ENCODE measurements at regions not wholly inside any gene's neighbourhood (a gene's known extent, or its start where the extent isn't known, plus 50 kb on each side); places are given as distances from the start of the nearest gene placed in this dataset.

- TF ChIP-seq EGR1 (IDR thresholded peaks at IDR 0.05) = no peak
- TF ChIP-seq CREB1 (IDR thresholded peaks at IDR 0.05; ENCODE audit: low read depth) = no peak
- TF ChIP-seq NFIC (IDR thresholded peaks at IDR 0.05) = no peak
- no peak for TF ChIP-seq ZBTB7A (IDR thresholded peaks at IDR 0.05; ENCODE audit: low read depth)
- TF ChIP-seq REST (IDR thresholded peaks at IDR 0.05; ENCODE audit: low read depth) = no peak
These were observed 773.9 kb upstream of the LRATD1 start for GRCh38 chr2:13858626-13859025.

GRCh38 chr2:13876491-13877037 is 756.0 kb upstream of the LRATD1 start:
- TF ChIP-seq REST (IDR thresholded peaks at IDR 0.05; ENCODE audit: low read depth) (no peak), ZBTB7A (IDR thresholded peaks at IDR 0.05; ENCODE audit: low read depth) (no peak), MAX (IDR thresholded peaks at IDR 0.05) (no peak), EP300 (IDR thresholded peaks at IDR 0.05; ENCODE audit: borderline replicate concordance) (no peak), CREB1 (IDR thresholded peaks at IDR 0.05; ENCODE audit: low read depth) (no peak), YY1 (IDR thresholded peaks at IDR 0.05; ENCODE audit: low read depth) (no peak), CEBPB (IDR thresholded peaks at IDR 0.05) (no peak)

GRCh38 chr2:13877571-13877970 is 754.9 kb upstream of the LRATD1 start:
- no peak for TF ChIP-seq EP300 (IDR thresholded peaks at IDR 0.05; ENCODE audit: borderline replicate concordance)
- no peak for TF ChIP-seq TEAD4 (IDR thresholded peaks at IDR 0.05)
- no peak for TF ChIP-seq YY1 (IDR thresholded peaks at IDR 0.05; ENCODE audit: low read depth)
- no peak for TF ChIP-seq CEBPB (IDR thresholded peaks at IDR 0.05)

- TF ChIP-seq EP300 (IDR thresholded peaks at IDR 0.05; ENCODE audit: borderline replicate concordance) = no peak
- TF ChIP-seq USF1 (IDR thresholded peaks at IDR 0.05) = no peak
- TF ChIP-seq FOXM1 (IDR thresholded peaks at IDR 0.05; ENCODE audit: borderline replicate concordance, low read depth) = no peak
- TF ChIP-seq RAD21 (IDR thresholded peaks at IDR 0.05; ENCODE audit: low read depth) = no peak
- TF ChIP-seq TEAD4 (IDR thresholded peaks at IDR 0.05) = no peak
- no peak for TF ChIP-seq ZBTB7A (IDR thresholded peaks at IDR 0.05; ENCODE audit: low read depth)
- no peak for TF ChIP-seq TAF1 (IDR thresholded peaks at IDR 0.05; ENCODE audit: low read depth)
- TF ChIP-seq YY1 (IDR thresholded peaks at IDR 0.05; ENCODE audit: low read depth) = no peak
- TF ChIP-seq CEBPB (IDR thresholded peaks at IDR 0.05) = no peak
- no peak for TF ChIP-seq EGR1 (IDR thresholded peaks at IDR 0.05)
- TF ChIP-seq TCF12 (IDR thresholded peaks at IDR 0.05; ENCODE audit: low read depth) = no peak
- TF ChIP-seq CREB1 (IDR thresholded peaks at IDR 0.05; ENCODE audit: low read depth) = no peak
- TF ChIP-seq MAX (IDR thresholded peaks at IDR 0.05) = no peak
- no peak for TF ChIP-seq NFIC (IDR thresholded peaks at IDR 0.05)
- no peak for TF ChIP-seq REST (IDR thresholded peaks at IDR 0.05; ENCODE audit: low read depth)
These were observed 748.1 kb upstream of the LRATD1 start for GRCh38 chr2:13884291-13884976.

GRCh38 chr2:13901526-13901925 is 731.0 kb upstream of the LRATD1 start:
- TF ChIP-seq EP300 (IDR thresholded peaks at IDR 0.05; ENCODE audit: borderline replicate concordance) = no peak
- no peak for TF ChIP-seq FOXM1 (IDR thresholded peaks at IDR 0.05; ENCODE audit: borderline replicate concordance, low read depth)
- TF ChIP-seq USF1 (IDR thresholded peaks at IDR 0.05) = no peak
- TF ChIP-seq YY1 (IDR thresholded peaks at IDR 0.05; ENCODE audit: low read depth) = no peak
- TF ChIP-seq TEAD4 (IDR thresholded peaks at IDR 0.05) = no peak
- TF ChIP-seq CREB1 (IDR thresholded peaks at IDR 0.05; ENCODE audit: low read depth) = no peak
- no peak for TF ChIP-seq NFIC (IDR thresholded peaks at IDR 0.05)
- no peak for TF ChIP-seq TAF1 (IDR thresholded peaks at IDR 0.05; ENCODE audit: low read depth)
- TF ChIP-seq EGR1 (IDR thresholded peaks at IDR 0.05) = no peak
- TF ChIP-seq CEBPB (IDR thresholded peaks at IDR 0.05) = no peak
- TF ChIP-seq REST (IDR thresholded peaks at IDR 0.05; ENCODE audit: low read depth) = no peak
- no peak for TF ChIP-seq ZBTB7A (IDR thresholded peaks at IDR 0.05; ENCODE audit: low read depth)
- no peak for TF ChIP-seq RAD21 (IDR thresholded peaks at IDR 0.05; ENCODE audit: low read depth)
- TF ChIP-seq MAX (IDR thresholded peaks at IDR 0.05) = no peak
- no peak for TF ChIP-seq TCF12 (IDR thresholded peaks at IDR 0.05; ENCODE audit: low read depth)

All from Ishikawa (cell line).